ENCODE measurements at regions not wholly inside any gene's neighbourhood (a gene's known extent, or its start where the extent isn't known, plus 50 kb on each side); places are given as distances from the start of the nearest gene placed in this dataset.

- no peaks in the 10 kb centered on the region for H3K27me3 ChIP-seq (ENCODE audit: control insufficient read depth, insufficient read depth, low read length)
- H3K36me3 ChIP-seq (ENCODE audit: control insufficient read depth, insufficient read depth, low read length) = no peaks in the 10 kb centered on the region
- TF ChIP-seq CTCF (conservative IDR thresholded peaks at IDR 0.05 in 1 of 2, IDR thresholded peaks at IDR 0.05 in 1 of 2; ENCODE audit: low read depth in 1 of 2, low read length in 2 of 2) = no peak
- no peak for TF ChIP-seq EZH2 (IDR thresholded peaks at IDR 0.05; ENCODE audit: low read length, missing control alignments)
- no peak overlapping the region for H3K4me3 ChIP-seq (replicated peaks in 1 of 4; ENCODE audit: control extremely low read depth in 1 of 4, insufficient read depth in 1 of 4, low read depth in 3 of 4, low read length in 4 of 4)
- H3K9me3 ChIP-seq (ENCODE audit: control insufficient read depth, insufficient read depth, low read depth, low read length) = no peaks in the 10 kb centered on the region
- DNase-seq (ENCODE audit: low read depth in 2 of 2) = no peak
- no peaks in the 10 kb centered on the region for H3K4me1 ChIP-seq (ENCODE audit: control insufficient read depth, extremely low read depth, insufficient read depth, low read length)
- no peaks in the 10 kb centered on the region for H4K20me1 ChIP-seq (ENCODE audit: control insufficient read depth, extremely low read depth, insufficient read depth, low read length)
- H3K9ac ChIP-seq (ENCODE audit: insufficient read depth, low read length) = no peak overlapping the region
- H2AFZ ChIP-seq (ENCODE audit: low read length) = no peak overlapping the region
- no peaks in the 10 kb centered on the region for H3K79me2 ChIP-seq (ENCODE audit: control insufficient read depth, insufficient read depth, low read length)
- H3K4me2 ChIP-seq (ENCODE audit: extremely low read depth, insufficient read depth, low read length) = no peak overlapping the region
- H3K27ac ChIP-seq (ENCODE audit: insufficient read depth, low read length) = no peak overlapping the region
These were observed 468.3 kb downstream of the EIPR1 start for GRCh38 chr2:2909086-2910035.

GRCh38 chr2:2906091-2906490 is 471.5 kb downstream of the EIPR1 start:
- no peak for TF ChIP-seq CTCF (conservative IDR thresholded peaks at IDR 0.05 in 1 of 2, IDR thresholded peaks at IDR 0.05 in 1 of 2; ENCODE audit: low read depth in 1 of 2, low read length in 2 of 2)
- no peak for TF ChIP-seq EZH2 (IDR thresholded peaks at IDR 0.05; ENCODE audit: low read length, missing control alignments)
- Histone ChIP-seq H3K79me2 (ENCODE audit: control insufficient read depth, insufficient read depth, low read length) (no peaks in the 10 kb centered on the region), H3K9ac (ENCODE audit: insufficient read depth, low read length) (no peak overlapping the region), H3K27ac (ENCODE audit: insufficient read depth, low read length) (no peak overlapping the region), H3K36me3 (ENCODE audit: control insufficient read depth, insufficient read depth, low read length) (no peaks in the 10 kb centered on the region), H3K27me3 (ENCODE audit: control insufficient read depth, insufficient read depth, low read length) (no peaks in the 10 kb centered on the region), H2AFZ (ENCODE audit: low read length) (no peak overlapping the region), H3K4me2 (ENCODE audit: extremely low read depth, insufficient read depth, low read length) (no peak overlapping the region), H3K4me1 (ENCODE audit: control insufficient read depth, extremely low read depth, insufficient read depth, low read length) (no peaks in the 10 kb centered on the region), H3K4me3 (replicated peaks in 1 of 4; ENCODE audit: control extremely low read depth in 1 of 4, insufficient read depth in 1 of 4, low read depth in 3 of 4, low read length in 4 of 4) (no peak overlapping the region), H3K9me3 (ENCODE audit: control insufficient read depth, insufficient read depth, low read depth, low read length) (no peaks in the 10 kb centered on the region), H4K20me1 (ENCODE audit: control insufficient read depth, extremely low read depth, insufficient read depth, low read length) (no peaks in the 10 kb centered on the region)
- DNase-seq (ENCODE audit: low read depth in 2 of 2) = no peak

GRCh38 chr2:2904721-2905350 is 472.8 kb downstream of the EIPR1 start:
- no peak overlapping the region for H3K4me2 ChIP-seq (ENCODE audit: extremely low read depth, insufficient read depth, low read length)
- no peak overlapping the region for H3K27ac ChIP-seq (ENCODE audit: insufficient read depth, low read length)
- TF ChIP-seq CTCF (conservative IDR thresholded peaks at IDR 0.05 in 1 of 2, IDR thresholded peaks at IDR 0.05 in 1 of 2; ENCODE audit: low read depth in 1 of 2, low read length in 2 of 2) (no peak), EZH2 (IDR thresholded peaks at IDR 0.05; ENCODE audit: low read length, missing control alignments) (no peak)
- no peaks in the 10 kb centered on the region for H3K27me3 ChIP-seq (ENCODE audit: control insufficient read depth, insufficient read depth, low read length)
- DNase-seq (ENCODE audit: low read depth in 2 of 2) = no peak
- H3K79me2 ChIP-seq (ENCODE audit: control insufficient read depth, insufficient read depth, low read length) = no peaks in the 10 kb centered on the region
- no peak overlapping the region for H2AFZ ChIP-seq (ENCODE audit: low read length)
- H3K9ac ChIP-seq (ENCODE audit: insufficient read depth, low read length) = no peak overlapping the region
- no peaks in the 10 kb centered on the region for H4K20me1 ChIP-seq (ENCODE audit: control insufficient read depth, extremely low read depth, insufficient read depth, low read length)
- H3K4me1 ChIP-seq (ENCODE audit: control insufficient read depth, extremely low read depth, insufficient read depth, low read length) = no peaks in the 10 kb centered on the region
- no peaks in the 10 kb centered on the region for H3K9me3 ChIP-seq (ENCODE audit: control insufficient read depth, insufficient read depth, low read depth, low read length)
- no peaks in the 10 kb centered on the region for H3K36me3 ChIP-seq (ENCODE audit: control insufficient read depth, insufficient read depth, low read length)
- H3K4me3 ChIP-seq (replicated peaks in 1 of 4; ENCODE audit: control extremely low read depth in 1 of 4, insufficient read depth in 1 of 4, low read depth in 3 of 4, low read length in 4 of 4) = no peak overlapping the region

Measured in fibroblast of lung (primary cell).